Left cardiac atrium (tissue), 4 donors: ENCODE measurements at regions not wholly inside any gene's neighbourhood (a gene's known extent, or its start where the extent isn't known, plus 50 kb on each side); places are given as distances from the start of the nearest gene placed in this dataset.

Source experiments
- ATAC-seq, 2 donors: fragments of 200-7000 bp; cut with Tn5 transposase; one replicate each; pipeline ENCODE4 v1.9.1; 2020; ENCODE audit warnings: mild to moderate bottlenecking in 2 of 2, moderate library complexity in 2 of 2
- DNase-seq: peaks from one replicate; pipeline ENCODE4 v3.0.0-alpha.2; 2020
- intact Hi-C, 2 donors: fragments of 100-400 bp; cut with DNase I; formaldehyde crosslinking; loops; one replicate each; pipeline versions ENCODE4 v1.14.1 to v1.15.1; 2022 to 2023
- donor health status: DM: no; HTN: yes; CAD: no.
- donor health status: DM: no; HTN: yes; CAD: no; lungs with severe emphysema.
- donor health status: DM: yes; HTN: yes; CAD: no.
- donor health status: Dilated cardiomyopathy.

- no peak for ATAC-seq
- intact Hi-C loops, result no loop called here
- DNase-seq, result no peak
These were observed 68.6 kb upstream of the CNTN5 start for GRCh38 chr11:98952107-98952506.

- no peak for ATAC-seq
- intact Hi-C loops, result no loop called here
These were observed 65.2 kb upstream of the CNTN5 start for GRCh38 chr11:98955551-98955950.

GRCh38 chr11:98964146-98964545, 56.6 kb upstream of the CNTN5 start:
- ATAC-seq, result no peak
- no peak for DNase-seq
- intact Hi-C loops, result no loop called here

More at GRCh38 chr11:98955551-98955950, 65.2 kb upstream of the CNTN5 start:
- DNase-seq, result no peak

GRCh38 chr11:98965358-98965757, 55.4 kb upstream of the CNTN5 start:
- ATAC-seq, result no peak
- DNase-seq, result no peak
- intact Hi-C loops, result no loop called here

GRCh38 chr11:98965775-98966174, 55.0 kb upstream of the CNTN5 start:
- intact Hi-C loops, result no loop called here
- ATAC-seq, result no peak

GRCh38 chr11:98967005-98967404, 53.7 kb upstream of the CNTN5 start:
- no peak for ATAC-seq
- intact Hi-C loops, result no loop called here
- no peak for DNase-seq

More at GRCh38 chr11:98965775-98966174, 55.0 kb upstream of the CNTN5 start:
- DNase-seq, result no peak
